ENCODE measurements at regions not wholly inside any gene's neighbourhood (a gene's known extent, or its start where the extent isn't known, plus 50 kb on each side); places are given as distances from the start of the nearest gene placed in this dataset.

- Histone ChIP-seq H3K36me3 (ENCODE audit: control insufficient read depth, insufficient read depth, low read length) (no peaks in the 10 kb centered on the region), H3K27ac (ENCODE audit: low read depth, low read length, severe bottlenecking) (no peak overlapping the region), H3K4me1 (ENCODE audit: control insufficient read depth, insufficient read depth, low read length, poor library complexity, severe bottlenecking) (peaks cover 11% of the 10 kb centered on the region), H3K9me3 (ENCODE audit: control insufficient read depth, low read length) (peaks cover 5% of the 10 kb centered on the region), H3K4me3 (ENCODE audit: extremely low read depth, insufficient read depth, low read length, poor library complexity, severe bottlenecking) (no peak overlapping the region)
- 72 to 77% methylated on average over 2 of the region's 3 CpGs for WGBS, 2 experiments (ENCODE audit: insufficient coverage in 2 of 2)
These were observed 60.4 kb upstream of the DUSP5 start for GRCh38 chr10:110437351-110437605.

GRCh38 chr10:110437761-110438341, 59.9 kb upstream of the DUSP5 start:
- peaks cover 11% of the 10 kb centered on the region for H3K4me1 ChIP-seq (ENCODE audit: control insufficient read depth, insufficient read depth, low read length, poor library complexity, severe bottlenecking)
- no peak overlapping the region for H3K27ac ChIP-seq (ENCODE audit: low read depth, low read length, severe bottlenecking)
- H3K36me3 ChIP-seq (ENCODE audit: control insufficient read depth, insufficient read depth, low read length), result no peaks in the 10 kb centered on the region
- WGBS, 2 experiments (ENCODE audit: insufficient coverage in 2 of 2), result 89 to 96% methylated on average over 9 to 11 of the region's 11 CpGs
- peaks cover 1% of the 10 kb centered on the region for H3K9me3 ChIP-seq (ENCODE audit: control insufficient read depth, low read length)
- no peak overlapping the region for H3K4me3 ChIP-seq (ENCODE audit: extremely low read depth, insufficient read depth, low read length, poor library complexity, severe bottlenecking)

GRCh38 chr10:110442746-110443145, 55.0 kb upstream of the DUSP5 start:
- H3K4me1 ChIP-seq (ENCODE audit: control insufficient read depth, insufficient read depth, low read length, poor library complexity, severe bottlenecking), result peaks cover 20% of the 10 kb centered on the region
- no peak overlapping the region for H3K4me3 ChIP-seq (ENCODE audit: extremely low read depth, insufficient read depth, low read length, poor library complexity, severe bottlenecking)
- H3K36me3 ChIP-seq (ENCODE audit: control insufficient read depth, insufficient read depth, low read length), result no peaks in the 10 kb centered on the region
- WGBS, 2 experiments (ENCODE audit: insufficient coverage in 2 of 2), result 76 to 89% methylated on average over 3 of the region's 4 CpGs
- no peak overlapping the region for H3K27ac ChIP-seq (ENCODE audit: low read depth, low read length, severe bottlenecking)
- H3K9me3 ChIP-seq (ENCODE audit: control insufficient read depth, low read length), result no peaks in the 10 kb centered on the region

- 90 to 91% methylated on average over 12 of the region's 12 CpGs for WGBS, 2 experiments (ENCODE audit: insufficient coverage in 2 of 2)
- Histone ChIP-seq H3K9me3 (ENCODE audit: control insufficient read depth, low read length) (peaks cover 2% of the 10 kb centered on the region), H3K4me1 (ENCODE audit: control insufficient read depth, insufficient read depth, low read length, poor library complexity, severe bottlenecking) (peaks cover 19% of the 10 kb centered on the region), H3K27ac (ENCODE audit: low read depth, low read length, severe bottlenecking) (no peak overlapping the region), H3K4me3 (ENCODE audit: extremely low read depth, insufficient read depth, low read length, poor library complexity, severe bottlenecking) (no peak overlapping the region), H3K36me3 (ENCODE audit: control insufficient read depth, insufficient read depth, low read length) (no peaks in the 10 kb centered on the region)
These were observed 54.3 kb upstream of the DUSP5 start for GRCh38 chr10:110443239-110444003.

- H3K4me1 ChIP-seq (ENCODE audit: control insufficient read depth, insufficient read depth, low read length, poor library complexity, severe bottlenecking), result peaks cover 19% of the 10 kb centered on the region
- no peak overlapping the region for H3K27ac ChIP-seq (ENCODE audit: low read depth, low read length, severe bottlenecking)
- H3K36me3 ChIP-seq (ENCODE audit: control insufficient read depth, insufficient read depth, low read length), result no peaks in the 10 kb centered on the region
These were observed 53.7 kb upstream of the DUSP5 start for GRCh38 chr10:110444004-110444337.

GRCh38 chr10:110445871-110446270, 51.8 kb upstream of the DUSP5 start:
- peaks cover 19% of the 10 kb centered on the region for H3K4me1 ChIP-seq (ENCODE audit: control insufficient read depth, insufficient read depth, low read length, poor library complexity, severe bottlenecking)
- H3K4me3 ChIP-seq (ENCODE audit: extremely low read depth, insufficient read depth, low read length, poor library complexity, severe bottlenecking), result no peak overlapping the region
- H3K9me3 ChIP-seq (ENCODE audit: control insufficient read depth, low read length), result peaks cover 4% of the 10 kb centered on the region
- no peaks in the 10 kb centered on the region for H3K36me3 ChIP-seq (ENCODE audit: control insufficient read depth, insufficient read depth, low read length)
- WGBS, 2 experiments (ENCODE audit: insufficient coverage in 2 of 2), result 96 to 98% methylated on average over 4 to 6 of the region's 6 CpGs
- H3K27ac ChIP-seq (ENCODE audit: low read depth, low read length, severe bottlenecking), result no peak overlapping the region

More at GRCh38 chr10:110444004-110444337, 53.7 kb upstream of the DUSP5 start:
- Histone ChIP-seq H3K4me3 (ENCODE audit: extremely low read depth, insufficient read depth, low read length, poor library complexity, severe bottlenecking) (no peak overlapping the region), H3K9me3 (ENCODE audit: control insufficient read depth, low read length) (peaks cover 4% of the 10 kb centered on the region)

GRCh38 chr10:110446277-110446676, 51.4 kb upstream of the DUSP5 start:
- WGBS, 2 experiments (ENCODE audit: insufficient coverage in 2 of 2), result 100% methylated on average over 1 of the region's 1 CpG; no CpG with 5 or more reads in 1 of the 2 experiments
- peaks cover 4% of the 10 kb centered on the region for H3K9me3 ChIP-seq (ENCODE audit: control insufficient read depth, low read length)
- H3K36me3 ChIP-seq (ENCODE audit: control insufficient read depth, insufficient read depth, low read length), result no peaks in the 10 kb centered on the region
- H3K4me3 ChIP-seq (ENCODE audit: extremely low read depth, insufficient read depth, low read length, poor library complexity, severe bottlenecking), result no peak overlapping the region
- peaks cover 19% of the 10 kb centered on the region for H3K4me1 ChIP-seq (ENCODE audit: control insufficient read depth, insufficient read depth, low read length, poor library complexity, severe bottlenecking)
- no peak overlapping the region for H3K27ac ChIP-seq (ENCODE audit: low read depth, low read length, severe bottlenecking)

GRCh38 chr10:110446954-110447608, 50.6 kb upstream of the DUSP5 start:
- Histone ChIP-seq H3K27ac (ENCODE audit: low read depth, low read length, severe bottlenecking) (no peak overlapping the region), H3K36me3 (ENCODE audit: control insufficient read depth, insufficient read depth, low read length) (no peaks in the 10 kb centered on the region), H3K9me3 (ENCODE audit: control insufficient read depth, low read length) (peaks cover 4% of the 10 kb centered on the region), H3K4me1 (ENCODE audit: control insufficient read depth, insufficient read depth, low read length, poor library complexity, severe bottlenecking) (peaks cover 15% of the 10 kb centered on the region), H3K4me3 (ENCODE audit: extremely low read depth, insufficient read depth, low read length, poor library complexity, severe bottlenecking) (no peak overlapping the region)
- 68 to 70% methylated on average over 4 of the region's 6 CpGs for WGBS, 2 experiments (ENCODE audit: insufficient coverage in 2 of 2)

- 90 to 100% methylated on average over 1 of the region's 1 CpG for WGBS, 2 experiments (ENCODE audit: insufficient coverage in 2 of 2)
These were observed 49.8 kb upstream of the DUSP5 start for GRCh38 chr10:110447886-110448285.

More at GRCh38 chr10:110447886-110448285, 49.8 kb upstream of the DUSP5 start:
- H3K9me3 ChIP-seq (ENCODE audit: control insufficient read depth, low read length), result peaks cover 4% of the 10 kb centered on the region
- H3K4me3 ChIP-seq (ENCODE audit: extremely low read depth, insufficient read depth, low read length, poor library complexity, severe bottlenecking), result no peak overlapping the region
- no peak overlapping the region for H3K27ac ChIP-seq (ENCODE audit: low read depth, low read length, severe bottlenecking)
- no peaks in the 10 kb centered on the region for H3K36me3 ChIP-seq (ENCODE audit: control insufficient read depth, insufficient read depth, low read length)
- peaks cover 14% of the 10 kb centered on the region for H3K4me1 ChIP-seq (ENCODE audit: control insufficient read depth, insufficient read depth, low read length, poor library complexity, severe bottlenecking)

Data from mesodermal cell (in vitro differentiated cells).